ENCODE measurements at regions not wholly inside any gene's neighbourhood (a gene's known extent, or its start where the extent isn't known, plus 50 kb on each side); places are given as distances from the start of the nearest gene placed in this dataset.
"Not testable (repeated sequence)": the region's sequence is repeated elsewhere in the genome, so short reads cannot be mapped to it uniquely, and the experiment has no call there.

- DNase-seq: not testable (repeated sequence)
These were observed 113.2 kb upstream of the PRSS1 start for GRCh38 chr7:142636107-142636506.

- peak; percentile 51 to 65 for DNase-seq
These were observed 116.8 kb upstream of the PRSS1 start for GRCh38 chr7:142632271-142633134.

- no peak for DNase-seq
These were observed 119.5 kb upstream of the PRSS1 start for GRCh38 chr7:142629588-142630260.

- DNase-seq: no peak
These were observed 120.3 kb upstream of the PRSS1 start for GRCh38 chr7:142628945-142629344.

GRCh38 chr7:142627223-142627622 is 122.0 kb upstream of the PRSS1 start:
- not testable (repeated sequence) for DNase-seq

GRCh38 chr7:142626420-142627035 is 122.7 kb upstream of the PRSS1 start:
- DNase-seq: peak; percentile 21 to 51

- not testable (repeated sequence) for DNase-seq
These were observed 124.1 kb upstream of the PRSS1 start for GRCh38 chr7:142625216-142625615.

- no peak for DNase-seq
These were observed 128.9 kb upstream of the PRSS1 start for GRCh38 chr7:142620402-142620801.

GRCh38 chr7:142618655-142619351 is 130.5 kb upstream of the PRSS1 start:
- no peak for DNase-seq

- no peak for DNase-seq
These were observed 132.4 kb upstream of the PRSS1 start for GRCh38 chr7:142616842-142617241.

GRCh38 chr7:142616121-142616643 is 133.1 kb upstream of the PRSS1 start:
- no peak for DNase-seq

GRCh38 chr7:142615508-142615907 is 133.8 kb upstream of the PRSS1 start:
- DNase-seq: no peak

- no peak for DNase-seq
These were observed 135.2 kb upstream of the PRSS1 start for GRCh38 chr7:142614116-142614515.

- no peak for DNase-seq
These were observed 136.9 kb upstream of the PRSS1 start for GRCh38 chr7:142612237-142612881.

- DNase-seq: no peak
These were observed 137.6 kb upstream of the PRSS1 start for GRCh38 chr7:142611566-142612236.

GRCh38 chr7:142608630-142609428 is 140.4 kb upstream of the PRSS1 start:
- no peak for DNase-seq

GRCh38 chr7:142607351-142607750 is 141.9 kb upstream of the PRSS1 start:
- DNase-seq: no peak

GRCh38 chr7:142606081-142606480 is 143.2 kb upstream of the PRSS1 start:
- no peak for DNase-seq

GRCh38 chr7:142604671-142605070 is 144.6 kb upstream of the PRSS1 start:
- no peak for DNase-seq

- peak; percentile 65 to 71 for DNase-seq
These were observed 145.3 kb upstream of the PRSS1 start for GRCh38 chr7:142603870-142604448.

Measured in AML-193 (cell line).